ENCODE measurements at regions not wholly inside any gene's neighbourhood (a gene's known extent, or its start where the extent isn't known, plus 50 kb on each side); places are given as distances from the start of the nearest gene placed in this dataset.
A peak's percentile ranks its signal among the peaks of the same experiment; 100 is the strongest.

GRCh38 chr9:85428230-85428629, 313.5 kb downstream of the AGTPBP1 start:
- no peak for TF ChIP-seq CTCF (IDR thresholded peaks at IDR 0.05; ENCODE audit: borderline replicate concordance, insufficient read depth, low read depth, low read length)
- H3K4me3 ChIP-seq (ENCODE audit: low read depth, low read length), result no peak overlapping the region

- TF ChIP-seq CTCF (IDR thresholded peaks at IDR 0.05; ENCODE audit: borderline replicate concordance, insufficient read depth, low read depth, low read length), result no peak
These were observed 314.0 kb downstream of the AGTPBP1 start for GRCh38 chr9:85427772-85428171.

GRCh38 chr9:85425153-85425611, 316.6 kb downstream of the AGTPBP1 start:
- TF ChIP-seq CTCF (IDR thresholded peaks at IDR 0.05; ENCODE audit: borderline replicate concordance, insufficient read depth, low read depth, low read length), result peak; percentile 81
- no peak overlapping the region for H3K4me3 ChIP-seq (ENCODE audit: low read depth, low read length)

More at GRCh38 chr9:85427772-85428171, 314.0 kb downstream of the AGTPBP1 start:
- H3K4me3 ChIP-seq (ENCODE audit: low read depth, low read length), result no peak overlapping the region

- no peak for TF ChIP-seq CTCF (IDR thresholded peaks at IDR 0.05; ENCODE audit: borderline replicate concordance, insufficient read depth, low read depth, low read length)
- H3K4me3 ChIP-seq (ENCODE audit: low read depth, low read length), result no peak overlapping the region
These were observed 318.3 kb downstream of the AGTPBP1 start for GRCh38 chr9:85423422-85423821.

- TF ChIP-seq CTCF (IDR thresholded peaks at IDR 0.05; ENCODE audit: borderline replicate concordance, insufficient read depth, low read depth, low read length), result no peak
- no peak overlapping the region for H3K4me3 ChIP-seq (ENCODE audit: low read depth, low read length)
These were observed 320.1 kb downstream of the AGTPBP1 start for GRCh38 chr9:85421641-85422040.

GRCh38 chr9:85420750-85421149, 321.0 kb downstream of the AGTPBP1 start:
- TF ChIP-seq CTCF (IDR thresholded peaks at IDR 0.05; ENCODE audit: borderline replicate concordance, insufficient read depth, low read depth, low read length), result no peak

GRCh38 chr9:85417674-85418073, 324.1 kb downstream of the AGTPBP1 start:
- no peak for TF ChIP-seq CTCF (IDR thresholded peaks at IDR 0.05; ENCODE audit: borderline replicate concordance, insufficient read depth, low read depth, low read length)
- H3K4me3 ChIP-seq (ENCODE audit: low read depth, low read length), result no peak overlapping the region

More at GRCh38 chr9:85420750-85421149, 321.0 kb downstream of the AGTPBP1 start:
- H3K4me3 ChIP-seq (ENCODE audit: low read depth, low read length), result no peak overlapping the region

All from GM12875 (cell line).